NCI-H2171 (cell line): ENCODE measurements at regions not wholly inside any gene's neighbourhood (a gene's known extent, or its start where the extent isn't known, plus 50 kb on each side); places are given as distances from the start of the nearest gene placed in this dataset.

ENCODE experiments used
- DNase-seq: peaks from one replicate; lab custom pipeline; 2025; lab: John Stamatoyannopoulos, UW

DNA sequence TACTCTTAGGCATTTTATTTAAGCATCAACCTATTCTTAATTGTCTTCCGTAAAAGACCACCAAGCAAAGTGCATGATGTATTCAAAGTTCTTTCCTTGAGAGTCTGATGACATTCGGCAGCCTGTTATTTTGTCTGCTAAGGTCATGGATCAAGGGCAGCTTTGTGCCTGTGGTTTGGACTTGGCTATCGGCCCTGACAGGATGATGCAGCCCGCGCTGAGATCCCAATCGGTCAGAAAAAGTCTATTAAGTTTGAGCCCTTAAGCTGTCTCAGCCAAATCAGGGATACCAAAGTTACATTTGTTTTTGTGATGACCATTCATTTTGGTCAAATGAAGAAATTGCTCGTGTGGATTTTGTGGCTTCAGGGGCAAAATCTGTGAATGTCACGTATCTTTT lies 718.9 kb upstream of the FANCL start:
- DNase-seq, result no peak

DNA sequence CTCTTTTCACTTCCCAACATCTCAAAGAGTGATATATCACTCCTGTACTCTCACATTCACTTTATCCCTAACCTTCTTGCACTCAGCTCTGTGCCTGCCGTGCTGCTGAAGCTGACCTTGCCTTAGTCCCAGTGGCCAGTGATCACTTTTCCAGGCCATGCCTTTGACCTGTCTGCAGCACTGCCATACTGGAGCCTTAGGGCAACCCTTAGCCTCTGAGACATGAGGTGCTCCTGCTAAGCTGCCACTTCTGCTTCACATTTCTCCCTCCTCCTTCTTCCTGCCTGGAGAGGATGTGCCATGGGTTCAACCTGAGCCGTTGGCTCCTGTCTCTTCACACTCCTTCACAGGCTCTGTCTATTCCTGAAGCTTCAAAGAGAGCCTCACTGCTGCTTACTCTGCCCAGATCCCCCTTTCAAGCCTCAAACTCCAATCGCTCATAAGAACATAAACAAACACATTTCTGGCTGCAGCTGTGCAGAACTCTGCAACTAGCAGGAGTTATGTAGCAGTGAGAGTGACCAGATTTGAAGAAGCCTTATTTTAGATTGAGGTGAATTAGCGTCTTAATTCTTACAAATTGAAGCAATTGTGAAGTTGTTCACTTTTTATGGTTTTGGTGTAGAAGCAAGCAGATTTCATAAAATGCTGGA lies 716.2 kb upstream of the FANCL start:
- no peak for DNase-seq

DNA sequence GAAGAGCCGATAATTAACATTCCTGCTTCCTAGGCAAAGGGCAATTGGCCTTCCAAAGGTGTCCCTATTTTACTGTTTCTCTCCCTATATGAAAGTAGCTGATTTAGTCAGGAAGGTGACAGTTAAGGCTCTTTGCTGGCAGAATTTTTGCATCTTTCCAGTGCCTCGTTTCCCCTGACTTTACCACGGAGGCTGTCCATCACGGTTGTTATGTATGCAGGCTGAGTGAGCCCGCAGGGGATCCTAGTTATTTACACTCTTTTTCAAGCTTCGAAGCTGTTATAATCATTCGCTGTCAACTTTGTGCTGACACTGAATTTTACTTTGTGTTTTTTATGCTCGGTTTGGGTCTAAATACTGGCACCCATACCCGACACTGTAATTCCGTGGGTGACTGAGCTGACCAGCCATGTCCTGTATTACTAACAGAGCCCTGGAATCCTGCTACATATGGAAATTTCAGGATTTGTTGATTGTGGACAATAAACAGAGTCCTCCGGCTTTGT lies 713.8 kb upstream of the FANCL start:
- DNase-seq, result no peak

DNA sequence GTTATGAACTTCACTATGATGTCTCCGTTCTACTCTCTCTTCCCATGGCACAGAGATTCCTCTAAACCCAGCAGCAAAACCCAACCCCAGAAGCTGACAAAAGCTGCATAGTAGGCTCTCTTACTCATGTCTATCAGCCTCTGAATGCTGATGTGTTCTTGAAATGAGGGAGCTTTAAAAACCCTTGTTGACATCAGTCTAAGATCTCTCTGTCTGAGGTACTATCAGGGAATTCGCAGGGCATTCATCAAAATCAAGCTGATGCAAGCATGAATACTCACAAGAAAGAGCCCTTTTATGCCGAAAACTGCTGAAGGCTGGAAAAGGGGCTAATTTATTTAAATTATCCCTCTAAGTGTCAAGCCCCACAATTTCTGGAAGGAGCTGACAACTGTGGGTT lies 710.6 kb upstream of the FANCL start:
- no peak for DNase-seq

DNA sequence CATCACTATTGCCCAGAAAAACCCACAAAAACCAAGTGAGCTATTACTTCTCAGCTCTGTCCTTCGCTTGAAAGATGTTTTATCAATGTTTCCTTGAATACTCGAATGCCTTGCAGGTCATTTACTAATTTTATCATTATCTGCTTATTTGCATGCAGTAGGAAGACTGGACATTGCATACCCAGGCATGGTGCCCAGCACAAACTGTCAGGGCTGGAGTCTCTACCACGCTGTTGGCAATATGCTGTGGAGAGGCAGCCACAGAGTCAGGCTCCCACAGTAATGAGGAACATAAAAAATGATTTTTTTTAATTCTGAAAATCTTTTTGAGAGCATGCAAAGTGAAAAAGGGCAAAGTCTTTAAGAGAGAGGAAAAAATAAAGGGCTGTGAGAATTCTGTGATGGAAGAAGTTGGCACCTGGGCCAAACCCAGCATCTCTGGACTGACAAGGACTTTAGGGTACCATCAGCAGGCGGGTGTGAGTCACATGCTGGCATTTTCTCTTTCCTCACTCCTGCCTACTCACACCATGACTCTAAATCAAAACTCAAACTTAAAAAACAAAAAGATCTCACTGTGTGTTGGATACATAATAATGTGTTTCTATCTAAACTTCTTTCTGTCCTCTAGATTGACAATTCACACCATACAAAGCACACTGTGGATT lies 709.8 kb upstream of the FANCL start:
- DNase-seq, result no peak

DNA sequence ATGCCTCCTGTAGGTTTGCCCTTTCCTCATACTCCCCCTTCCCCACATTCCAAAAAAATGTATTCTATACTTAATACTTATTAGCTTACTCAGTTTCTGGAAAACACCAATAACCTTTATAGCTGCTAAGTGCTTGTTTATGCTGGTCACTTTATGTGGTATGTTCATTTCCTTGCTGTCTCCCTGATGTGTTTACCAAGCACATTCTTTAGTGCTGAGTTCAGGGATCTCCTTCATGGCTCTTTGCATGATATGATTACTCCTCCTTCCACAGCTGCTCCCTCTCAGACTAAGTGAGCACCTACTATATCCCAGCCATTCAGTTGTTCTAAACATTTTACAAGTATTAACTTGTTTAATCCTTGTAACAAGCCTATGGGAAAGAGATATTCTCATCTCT lies 698.3 kb upstream of the FANCL start:
- no peak for DNase-seq

DNA sequence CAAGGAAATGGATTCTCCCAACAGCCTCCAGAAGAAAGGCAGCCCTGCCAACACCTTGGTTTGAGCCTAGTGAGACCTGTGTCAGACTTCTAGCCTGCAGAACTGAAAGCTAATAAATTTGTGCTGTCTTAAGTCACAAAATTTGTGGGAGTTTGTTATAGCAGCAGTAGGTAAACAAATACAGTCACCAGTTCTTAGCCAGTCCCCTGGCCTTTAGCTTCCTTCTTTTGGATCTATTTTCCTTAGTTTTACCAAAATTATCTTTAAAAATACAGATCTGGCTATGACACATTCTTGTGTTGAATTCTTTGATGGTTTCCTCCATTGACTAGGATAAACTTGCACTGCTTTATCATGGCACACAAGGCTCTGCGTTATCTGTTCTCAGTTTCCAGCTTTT lies 697.9 kb upstream of the FANCL start:
- no peak for DNase-seq

DNA sequence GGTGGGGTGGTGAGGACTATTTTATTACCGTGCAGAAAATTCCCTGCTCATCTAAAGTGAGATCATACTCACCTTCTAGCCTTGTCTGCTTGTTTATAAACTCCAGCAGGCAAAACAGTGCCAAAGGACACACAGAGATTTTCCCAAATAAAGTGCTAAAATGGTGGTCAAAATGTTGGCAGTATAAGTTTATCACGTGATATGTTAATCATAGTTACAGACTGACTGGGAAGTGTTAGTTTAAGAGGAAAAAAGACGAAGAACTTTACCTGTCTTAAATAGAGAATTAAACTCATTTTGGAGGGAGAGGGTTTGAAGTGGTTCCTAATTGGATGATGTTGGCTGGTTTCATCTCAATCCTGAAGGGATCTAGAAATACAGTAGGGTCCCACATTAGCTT lies 691.7 kb upstream of the FANCL start:
- DNase-seq, result no peak

DNA sequence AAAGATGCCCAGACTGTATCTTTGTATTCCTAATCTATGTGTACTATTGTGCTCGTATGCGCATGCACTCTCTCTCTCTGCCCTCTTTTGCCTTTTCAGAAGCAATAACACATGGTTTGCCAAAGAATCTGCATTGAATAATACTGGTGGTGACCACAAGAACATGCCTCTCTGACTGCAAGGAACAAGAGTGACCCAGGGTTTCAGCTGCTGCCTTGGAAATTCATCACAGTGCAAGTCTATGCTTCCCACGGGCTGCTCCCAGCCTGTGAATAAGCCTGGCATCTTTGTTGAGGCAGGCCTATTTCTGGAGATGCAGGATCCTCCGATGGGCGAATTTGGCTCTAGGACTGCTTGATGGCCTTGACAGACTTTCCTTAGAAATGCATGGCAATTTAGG lies 689.4 kb upstream of the FANCL start:
- DNase-seq, result no peak

DNA sequence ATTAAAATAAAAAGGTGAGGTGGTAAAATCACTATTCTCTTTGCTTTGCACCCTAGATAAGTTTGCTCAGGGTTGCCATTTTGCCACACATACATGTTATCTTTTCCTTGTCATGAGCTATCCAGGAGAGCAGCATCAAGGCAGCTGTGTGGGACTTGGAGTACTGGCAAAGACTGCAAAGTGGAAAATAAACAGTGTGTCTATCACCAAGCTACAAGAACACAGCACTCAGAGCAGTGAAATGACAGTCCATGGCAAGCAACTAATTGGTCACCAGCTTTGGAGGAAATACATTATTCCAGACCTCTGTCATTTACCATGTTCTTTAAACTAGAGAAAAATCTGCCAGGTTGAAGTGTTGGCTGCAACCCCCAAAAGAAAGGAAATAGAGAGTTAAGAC lies 687.8 kb upstream of the FANCL start:
- no peak for DNase-seq

DNA sequence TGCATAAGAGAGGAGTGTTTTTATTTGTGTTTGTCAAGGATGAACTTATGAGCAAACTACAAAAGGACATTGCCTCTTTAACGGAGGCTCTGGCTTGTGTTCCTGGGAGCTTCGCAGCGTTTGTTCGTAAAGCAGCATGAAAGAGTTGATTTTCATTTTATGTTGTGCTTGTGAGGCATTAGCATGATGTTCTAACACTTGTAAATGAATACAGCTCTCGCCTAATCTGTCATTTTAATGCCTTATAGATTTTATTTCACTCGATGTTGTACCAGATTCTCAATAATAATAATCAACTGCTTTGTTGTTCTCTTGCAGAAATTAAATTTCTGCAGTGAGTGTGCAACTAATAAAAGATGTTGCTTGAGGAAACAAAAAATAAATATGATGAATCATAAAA lies 687.3 kb upstream of the FANCL start:
- DNase-seq, result no peak

DNA sequence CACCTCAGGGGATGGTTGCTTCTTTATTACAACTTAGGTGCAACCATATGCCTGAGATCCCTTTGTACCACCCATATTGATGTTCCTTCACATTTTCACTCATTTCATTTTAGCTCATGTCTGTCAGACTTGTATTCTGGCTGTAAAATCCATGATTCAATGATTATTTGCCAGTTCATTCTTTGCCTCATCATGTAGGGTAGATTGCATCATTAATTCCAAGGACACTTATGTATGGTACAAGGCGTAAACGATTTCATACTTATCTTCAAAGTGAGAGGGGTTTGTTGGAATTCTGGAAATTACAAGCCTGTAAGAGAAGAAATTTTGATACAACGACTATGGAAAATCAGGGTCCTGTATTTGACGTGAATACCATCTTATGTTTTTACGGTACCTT lies 685.0 kb upstream of the FANCL start:
- no peak for DNase-seq

DNA sequence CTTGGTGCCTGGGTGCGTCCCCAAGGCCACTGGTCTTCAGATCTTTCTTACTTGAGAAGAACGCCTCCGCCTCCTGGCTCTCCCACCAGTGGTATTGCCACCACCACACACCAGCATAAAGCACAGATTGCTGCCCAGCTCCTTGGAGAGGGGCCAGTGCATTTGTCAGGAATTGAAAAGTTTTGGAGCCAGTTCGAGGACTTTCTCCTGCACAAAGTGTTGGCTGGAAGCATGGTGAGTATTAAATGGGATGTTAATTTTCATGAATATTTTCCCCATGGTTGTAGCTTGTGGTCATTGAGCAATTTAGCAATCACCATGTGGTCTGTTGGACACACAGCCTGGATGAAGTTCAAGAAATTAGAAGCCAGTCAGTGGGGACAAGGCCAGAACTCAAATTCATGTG lies 684.6 kb upstream of the FANCL start:
- DNase-seq, result no peak

DNA sequence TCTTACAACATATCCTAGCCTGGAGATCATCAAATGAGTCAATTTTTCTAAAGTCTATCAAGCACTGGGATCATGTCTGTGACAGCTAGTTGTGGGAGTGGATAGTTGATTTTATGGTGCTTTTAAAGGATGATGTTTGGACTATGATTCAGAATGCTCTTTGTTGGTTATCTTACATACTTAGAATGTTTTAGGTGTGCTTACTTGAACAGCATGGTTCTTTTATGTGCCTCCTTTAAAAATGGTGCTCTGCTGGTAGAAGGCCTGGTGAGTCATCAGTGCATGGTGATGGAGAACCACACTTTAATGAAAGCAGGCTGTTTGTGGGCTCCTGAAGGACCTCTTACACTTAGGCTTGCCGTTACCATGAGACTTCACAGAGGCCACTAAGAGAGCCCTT lies 682.7 kb upstream of the FANCL start:
- DNase-seq, result no peak

DNA sequence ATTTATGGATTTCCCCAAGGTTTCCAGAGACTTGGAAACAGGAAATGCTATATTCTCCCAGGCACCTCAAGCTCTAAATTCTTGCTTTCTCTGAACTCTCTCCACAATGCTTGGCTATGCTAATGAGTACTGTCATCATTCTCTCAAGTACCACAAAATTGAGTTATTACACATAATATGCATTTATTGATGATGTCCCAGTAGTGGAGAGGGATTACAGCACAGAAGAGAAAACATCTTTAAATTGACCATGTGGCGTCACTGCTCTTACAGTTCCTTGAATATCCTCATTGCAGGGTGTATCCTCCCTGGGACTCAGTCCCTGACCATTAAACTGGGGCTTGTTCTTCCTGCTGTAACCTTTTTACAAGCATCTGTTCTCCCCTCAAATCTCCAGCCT lies 681.1 kb upstream of the FANCL start:
- DNase-seq, result no peak

DNA sequence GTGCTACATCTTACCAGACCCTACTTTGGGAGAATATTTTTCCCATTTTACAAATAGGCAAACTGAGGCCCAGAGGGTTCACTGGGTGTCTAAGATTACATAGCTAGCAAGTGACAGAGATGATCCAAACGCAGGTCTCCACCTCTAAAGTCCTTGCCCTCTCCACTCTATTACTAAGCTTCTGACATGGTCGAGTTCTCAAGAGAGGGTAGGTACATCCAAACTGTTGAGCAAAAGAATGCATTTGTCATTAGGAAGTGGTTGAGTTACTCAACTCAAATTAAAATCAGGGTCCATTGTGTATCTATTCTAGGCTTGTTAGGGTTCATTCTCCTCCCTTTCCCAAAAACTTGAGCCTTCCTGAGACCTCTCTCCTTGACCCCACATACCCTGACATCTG lies 680.6 kb upstream of the FANCL start:
- no peak for DNase-seq

DNA sequence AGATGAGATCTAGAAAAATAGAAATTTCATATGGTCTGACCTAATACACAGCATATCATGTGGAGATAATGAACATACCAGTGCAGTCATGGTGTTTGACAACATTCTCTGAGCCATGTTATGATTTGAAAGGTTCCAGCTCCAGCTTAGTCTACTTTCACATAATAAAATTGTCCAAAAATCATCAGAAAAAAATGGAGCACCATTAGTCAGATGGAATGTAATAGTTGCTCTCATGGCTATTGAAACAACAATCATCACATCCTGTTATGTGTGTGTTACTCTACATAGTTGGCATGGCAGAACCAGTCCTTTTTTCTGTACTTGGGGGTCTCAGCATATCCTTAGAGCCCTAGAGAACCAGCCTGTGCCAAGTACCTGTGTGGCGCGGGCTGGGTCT lies 678.9 kb upstream of the FANCL start:
- no peak for DNase-seq

DNA sequence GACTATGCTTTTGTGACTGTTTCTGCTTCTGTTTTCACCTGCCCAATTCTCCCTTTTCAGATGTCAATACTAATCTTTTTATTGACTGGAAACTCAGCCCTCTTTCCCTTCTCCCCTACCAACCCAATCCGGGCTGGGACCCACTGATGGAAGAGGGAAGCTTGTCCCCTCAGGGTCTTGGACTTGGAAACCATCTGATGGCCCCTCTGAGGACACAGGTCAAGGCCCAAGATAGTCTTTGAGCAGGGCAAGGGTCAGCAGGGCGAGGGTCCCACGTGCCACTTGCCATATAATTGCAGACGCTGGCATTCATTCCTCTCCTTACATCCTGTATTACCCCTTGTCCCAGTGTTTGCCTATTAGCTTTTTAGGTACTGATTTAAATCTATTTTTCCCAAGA lies 678.2 kb upstream of the FANCL start:
- DNase-seq, result no peak

DNA sequence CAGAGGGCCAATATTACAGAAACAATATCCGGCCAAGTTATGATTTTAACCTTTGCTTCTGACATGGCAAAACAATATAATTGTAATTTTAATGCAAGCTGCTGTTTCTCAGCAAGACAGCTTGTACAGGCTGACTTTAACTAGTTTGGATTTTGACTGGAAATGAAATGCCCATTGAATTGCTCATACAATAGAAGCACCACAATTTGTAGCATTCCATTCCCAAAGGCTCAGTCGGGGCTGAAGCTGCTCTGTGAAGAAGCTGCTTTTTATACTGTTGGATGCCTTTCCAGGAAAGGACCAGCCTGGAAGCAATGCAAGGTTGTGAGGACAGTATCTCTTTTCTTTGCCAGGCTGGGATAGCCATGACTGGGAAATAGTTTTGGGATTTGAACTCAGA lies 677.0 kb upstream of the FANCL start:
- no peak for DNase-seq

DNA sequence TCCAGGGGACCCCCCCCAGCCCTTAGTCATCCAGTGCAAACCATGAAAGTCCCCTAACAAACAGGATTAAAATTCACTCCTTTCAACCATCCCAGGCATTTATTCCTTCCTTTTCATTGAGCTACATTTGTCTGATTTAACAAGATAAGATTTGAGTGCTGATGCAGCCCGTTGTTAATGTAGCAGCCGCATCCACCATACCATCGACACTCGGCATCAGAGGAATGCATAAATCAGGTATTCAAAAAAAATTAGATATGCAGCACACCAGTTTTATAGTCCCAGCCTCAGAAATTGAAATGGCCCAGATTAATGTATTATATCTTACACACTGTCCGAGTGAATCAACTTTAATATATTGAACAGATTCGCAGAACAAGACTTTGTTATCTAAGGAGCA lies 676.5 kb upstream of the FANCL start:
- DNase-seq, result no peak

DNA sequence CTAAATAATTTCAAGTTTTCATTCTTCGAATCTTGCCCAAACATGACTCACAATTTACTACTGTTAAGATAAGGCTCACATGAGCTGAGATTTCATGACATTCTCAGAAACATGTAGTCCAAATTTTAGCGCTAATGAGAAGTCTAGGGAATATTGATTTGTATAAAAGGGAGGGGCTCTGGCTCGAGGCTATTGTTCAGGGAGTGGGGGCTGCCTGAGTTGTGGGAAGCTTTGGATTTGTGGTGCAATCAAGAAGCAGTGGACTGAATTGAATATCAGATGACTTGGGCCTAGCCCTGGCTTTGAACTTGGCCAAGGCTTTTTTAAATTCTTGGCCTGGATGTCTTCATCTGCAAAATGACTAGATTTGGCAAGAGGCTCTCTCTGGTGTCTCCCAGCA lies 674.9 kb upstream of the FANCL start:
- no peak for DNase-seq

DNA sequence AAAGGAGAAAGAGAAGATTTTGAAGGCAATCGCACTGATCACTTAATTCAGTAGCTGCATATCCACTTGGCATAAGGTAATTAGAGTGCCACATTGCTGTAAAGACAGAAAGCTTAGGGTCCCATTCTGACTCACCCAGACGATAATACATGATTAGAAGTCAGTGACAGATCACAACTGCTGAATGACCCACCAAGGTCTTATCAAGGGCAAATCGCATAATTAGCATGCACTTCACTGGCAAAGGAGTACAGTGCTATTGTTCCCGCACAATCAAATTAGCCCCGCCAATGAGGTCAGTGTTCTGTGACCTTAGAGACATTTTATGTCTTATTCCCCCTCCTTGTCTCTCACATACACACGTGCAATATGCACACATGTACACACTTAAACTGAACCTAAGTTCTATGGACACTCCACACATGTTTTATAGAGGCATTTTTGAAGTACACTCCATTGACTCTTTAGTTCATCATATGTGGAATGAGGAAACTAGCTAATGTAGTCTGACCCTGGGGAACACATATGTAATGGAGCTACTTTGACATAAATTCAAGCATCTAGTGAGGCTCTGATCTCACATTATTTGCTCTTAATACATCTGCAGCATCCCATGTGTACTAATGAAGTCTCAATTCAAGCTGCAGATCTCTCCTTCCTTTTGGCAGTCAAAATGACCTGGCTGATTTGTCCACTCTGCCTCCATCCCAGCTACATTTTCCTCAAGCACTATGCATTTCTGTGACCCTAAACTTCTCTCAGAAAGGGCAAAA lies 673.8 kb upstream of the FANCL start:
- DNase-seq, result no peak

DNA sequence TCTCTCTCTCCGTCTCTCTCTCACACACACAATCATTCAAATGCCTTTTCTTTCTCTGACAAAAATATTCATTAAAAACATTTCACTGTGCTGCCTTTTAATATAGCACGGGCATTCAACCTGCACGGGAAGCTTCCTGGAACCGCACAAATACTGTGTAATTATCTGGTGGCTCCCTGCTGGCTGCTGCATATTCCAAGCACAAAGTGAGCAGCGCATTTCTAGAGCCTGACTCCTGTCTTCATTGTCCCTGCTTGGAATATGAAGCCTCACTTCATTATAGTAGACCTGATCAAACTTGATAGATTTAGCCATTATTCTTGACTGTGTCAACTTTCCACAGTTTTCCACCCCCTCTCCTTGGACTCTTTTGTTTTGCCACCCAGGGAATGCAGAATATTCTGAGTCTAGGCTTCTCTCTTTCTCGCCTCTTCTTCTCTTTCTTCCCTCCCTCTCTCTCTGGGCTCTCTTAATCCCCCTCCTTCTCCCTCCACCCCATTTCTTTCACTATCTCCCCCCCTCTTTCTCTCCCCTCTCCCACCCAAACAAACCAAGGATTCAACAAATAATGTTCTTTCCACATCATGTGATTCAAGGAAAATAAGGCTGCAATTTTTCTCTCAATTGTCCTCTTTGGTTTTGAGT lies 672.1 kb upstream of the FANCL start:
- no peak for DNase-seq
